Uterus (tissue), 3 donors: ENCODE measurements at regions not wholly inside any gene's neighbourhood (a gene's known extent, or its start where the extent isn't known, plus 50 kb on each side); places are given as distances from the start of the nearest gene placed in this dataset.

Experiments
- DNase-seq, 2 donors: peaks; one replicate each; pipeline ENCODE4 v3.0.0-alpha.2; 2019 to 2020
- H3K27ac ChIP-seq, 2 donors: fragments of 200-600 bp; sonication (generic); 1 replicate in 1 of 2; 2 replicates in 1 of 2; pipeline ENCODE4 v1.5.1; 2016 to 2018
- H3K27me3 ChIP-seq, 2 donors: fragments of 200-600 bp; sonication (generic); one replicate each; pipeline ENCODE4 v1.5.1; 2018 to 2019; ENCODE audit warnings: control low read depth in 1 of 2
- H3K36me3 ChIP-seq, 2 donors: fragments of 200-600 bp; sonication (generic); one replicate each; pipeline ENCODE4 v1.5.1; 2019; ENCODE audit warnings: control low read depth in 1 of 2
- H3K4me1 ChIP-seq, 2 donors: fragments of 200-600 bp; sonication (generic); one replicate each; pipeline ENCODE4 v1.5.1; 2018 to 2019; ENCODE audit warnings: control low read depth in 1 of 2
- H3K4me3 ChIP-seq, 2 donors: fragments of 200-600 bp; sonication (generic); 1 replicate in 1 of 2; 2 replicates in 1 of 2; pipeline ENCODE4 v1.5.1; 2018 to 2019; ENCODE audit warnings: mild to moderate bottlenecking in 1 of 2
- H3K9me3 ChIP-seq, 2 donors: fragments of 200-600 bp; sonication (generic); one replicate each; pipeline ENCODE4 v1.5.1; 2019; ENCODE audit warnings: control low read depth in 1 of 2
- CTCF ChIP-seq, 4 experiments: fragments of 200-600 bp in 2 of 4; fragments of 450-650 bp in 2 of 4; sonication (generic) in 2 of 4; IDR thresholded peaks; one replicate each; pipeline ENCODE4 v1.5.1; 2016 to 2019; ENCODE audit warnings: antibody characterized with exemption in 4 of 4, mild to moderate bottlenecking in 2 of 4, moderate library complexity in 1 of 4
- POLR2A ChIP-seq, 2 donors: fragments of 450-650 bp; IDR thresholded peaks; one replicate each; pipeline ENCODE4 v1.6.1; 2016; ENCODE audit warnings: antibody characterized with exemption in 2 of 2, mild to moderate bottlenecking in 1 of 2, moderate library complexity in 1 of 2
- intact Hi-C: fragments of 100-400 bp; cut with DNase I; formaldehyde crosslinking; loops from one replicate; pipeline ENCODE4 v1.15.1; 2023; ENCODE audit warnings: low total_unique reads
- donor health status: DM: yes; HTN: yes; CAD: no.

- Histone ChIP-seq H3K9me3 (no peaks in the 10 kb centered on the region), H3K4me1 (no peaks in the 10 kb centered on the region), H3K27me3 (no peaks in the 10 kb centered on the region), H3K27ac (no peak overlapping the region), H3K4me3 (no peak overlapping the region), H3K36me3 (no peaks in the 10 kb centered on the region)
- TF ChIP-seq CTCF (IDR thresholded peaks at IDR 0.05): no peak
- TF ChIP-seq POLR2A (IDR thresholded peaks at IDR 0.05): no peak
- intact Hi-C loops: no loop called here
- no peak for DNase-seq
Observed at GRCh38 chr5:58275516-58275915, 184.4 kb downstream of the PLK2 start.

GRCh38 chr5:58274191-58274590, 185.7 kb downstream of the PLK2 start:
- Histone ChIP-seq H3K36me3 (no peaks in the 10 kb centered on the region), H3K9me3 (no peaks in the 10 kb centered on the region), H3K27ac (peak overlapping the region in 1 of 2 donors; percentile 44), H3K27me3 (no peaks in the 10 kb centered on the region), H3K4me1 (no peaks in the 10 kb centered on the region), H3K4me3 (no peak overlapping the region)
- DNase-seq: no peak
- intact Hi-C loops: no loop called here
- TF ChIP-seq POLR2A (IDR thresholded peaks at IDR 0.05) (no peak), CTCF (IDR thresholded peaks at IDR 0.05) (no peak)

- no peak for TF ChIP-seq CTCF (IDR thresholded peaks at IDR 0.05)
- no peak for TF ChIP-seq POLR2A (IDR thresholded peaks at IDR 0.05)
- Histone ChIP-seq H3K4me3 (no peak overlapping the region), H3K36me3 (no peaks in the 10 kb centered on the region), H3K4me1 (no peaks in the 10 kb centered on the region), H3K27me3 (no peaks in the 10 kb centered on the region), H3K9me3 (no peaks in the 10 kb centered on the region), H3K27ac (peak overlapping the region in 1 of 2 donors; percentile 44)
- DNase-seq: no peak
- intact Hi-C loops: no loop called here
Observed at GRCh38 chr5:58273711-58274110, 186.2 kb downstream of the PLK2 start.

DNA sequence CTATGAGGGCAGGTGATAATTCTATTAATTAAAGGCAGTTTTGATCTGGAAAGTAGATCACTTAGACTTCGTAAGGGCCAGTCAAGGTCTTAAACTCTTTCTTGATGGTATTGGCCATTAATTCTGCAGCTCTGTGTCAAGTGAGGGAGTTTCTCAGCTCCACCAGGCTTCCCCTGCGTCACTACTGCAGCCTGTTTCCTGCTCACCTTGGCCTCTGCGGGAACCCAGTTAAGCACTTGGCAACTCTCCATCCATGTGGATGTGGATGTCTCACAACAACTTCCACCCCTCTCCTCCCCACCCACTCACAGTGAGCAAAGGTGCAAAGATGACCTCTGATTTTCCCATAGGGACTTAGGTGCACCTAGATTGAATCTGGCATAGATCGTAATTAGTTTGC, 191.6 kb downstream of the PLK2 start:
- no peak for TF ChIP-seq POLR2A (IDR thresholded peaks at IDR 0.05)
- no peak for TF ChIP-seq CTCF (IDR thresholded peaks at IDR 0.05)
- no peak overlapping the region for H3K4me3 ChIP-seq
- no peaks in the 10 kb centered on the region for H3K27me3 ChIP-seq
- H3K9me3 ChIP-seq: no peaks in the 10 kb centered on the region
- no peaks in the 10 kb centered on the region for H3K4me1 ChIP-seq
- peak in 1 of 2 donors; percentile 64 for DNase-seq
- no peak overlapping the region for H3K27ac ChIP-seq
- intact Hi-C loops: no loop called here
- no peaks in the 10 kb centered on the region for H3K36me3 ChIP-seq

DNA sequence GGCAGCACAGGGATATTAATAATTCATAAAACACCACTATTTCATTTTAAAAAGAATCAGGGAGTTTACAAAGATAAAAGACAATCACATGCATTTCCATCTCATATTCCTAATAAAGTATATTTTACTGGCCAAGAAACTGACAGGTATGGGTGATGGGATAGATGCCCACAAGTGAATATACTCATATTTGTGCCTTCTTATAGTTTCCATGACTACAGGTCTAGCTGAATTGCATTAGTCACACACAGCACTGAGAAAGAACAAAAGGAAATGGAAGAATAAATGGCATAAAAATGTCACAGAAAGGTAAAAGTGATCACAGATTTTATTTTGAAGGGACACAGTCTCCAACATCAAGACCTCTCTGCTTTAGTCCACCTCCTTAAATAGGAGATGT, 193.5 kb downstream of the PLK2 start:
- Histone ChIP-seq H3K4me1 (no peaks in the 10 kb centered on the region), H3K27ac (no peak overlapping the region), H3K27me3 (no peaks in the 10 kb centered on the region), H3K9me3 (no peaks in the 10 kb centered on the region), H3K36me3 (no peaks in the 10 kb centered on the region), H3K4me3 (no peak overlapping the region)
- TF ChIP-seq POLR2A (IDR thresholded peaks at IDR 0.05): no peak
- TF ChIP-seq CTCF (IDR thresholded peaks at IDR 0.05): no peak
- DNase-seq: no peak
- intact Hi-C loops: no loop called here
